ENCODE measurements at regions not wholly inside any gene's neighbourhood (a gene's known extent, or its start where the extent isn't known, plus 50 kb on each side); places are given as distances from the start of the nearest gene placed in this dataset.

DNA sequence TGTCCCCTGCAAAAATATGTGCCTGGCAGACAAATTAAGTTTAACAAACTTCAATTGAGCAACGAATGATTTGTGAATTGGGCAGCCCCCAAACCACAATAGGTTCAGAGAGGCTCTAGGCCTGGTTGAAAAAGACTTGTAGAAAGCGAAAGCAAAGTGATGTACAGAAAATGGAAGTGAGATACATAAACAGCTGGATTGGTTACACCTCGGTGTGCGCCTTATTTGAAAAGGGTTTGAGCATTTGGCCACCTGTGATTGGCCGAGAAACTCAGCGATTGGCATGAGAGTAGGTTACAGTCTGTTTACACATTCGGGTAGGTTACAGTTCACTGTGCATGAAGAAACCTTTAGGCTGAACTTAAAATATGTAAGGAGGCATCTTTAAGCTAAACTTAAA, 136.9 kb downstream of the CD83 start:
- DNase-seq (ENCODE audit: low spot score) = no peak

DNA sequence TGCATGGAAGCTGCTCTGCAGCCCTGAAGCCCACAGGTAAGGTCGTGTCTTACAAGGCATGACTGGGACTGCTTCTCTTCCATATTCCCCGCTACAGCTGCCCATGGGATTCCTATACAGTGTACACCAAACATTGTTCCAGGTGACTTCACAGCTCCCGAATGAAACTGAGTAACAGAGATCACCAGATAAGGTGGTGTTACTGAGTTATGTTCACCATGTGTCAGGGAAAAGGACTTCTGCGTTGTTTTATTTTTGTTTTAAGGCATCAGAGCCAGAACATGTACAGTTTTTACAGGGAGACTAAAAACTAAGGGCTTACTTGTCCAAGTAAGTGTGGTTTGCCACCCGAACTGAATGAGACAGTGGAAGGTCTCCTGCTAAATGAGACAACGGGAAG, 138.3 kb downstream of the CD83 start:
- DNase-seq (ENCODE audit: low spot score) = no peak

DNA sequence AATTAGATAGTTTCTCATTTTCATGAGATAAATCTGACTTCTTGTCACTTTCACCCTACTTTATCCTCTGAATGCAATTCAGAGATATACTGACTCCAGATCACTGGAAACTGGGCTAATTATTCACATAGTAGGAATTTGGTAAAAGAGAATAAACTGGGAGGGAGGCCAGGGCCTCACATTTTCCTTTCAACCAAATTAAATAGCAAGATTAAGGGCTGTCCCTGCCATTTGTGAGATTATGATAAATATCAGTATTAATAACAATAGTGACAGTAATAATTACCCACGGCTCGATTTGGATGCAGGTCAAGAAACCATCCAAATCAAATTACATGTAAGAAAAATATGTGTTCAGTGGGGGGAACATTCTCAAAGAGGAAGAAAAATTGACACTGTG, 140.5 kb downstream of the CD83 start:
- no peak for DNase-seq (ENCODE audit: low spot score)

DNA sequence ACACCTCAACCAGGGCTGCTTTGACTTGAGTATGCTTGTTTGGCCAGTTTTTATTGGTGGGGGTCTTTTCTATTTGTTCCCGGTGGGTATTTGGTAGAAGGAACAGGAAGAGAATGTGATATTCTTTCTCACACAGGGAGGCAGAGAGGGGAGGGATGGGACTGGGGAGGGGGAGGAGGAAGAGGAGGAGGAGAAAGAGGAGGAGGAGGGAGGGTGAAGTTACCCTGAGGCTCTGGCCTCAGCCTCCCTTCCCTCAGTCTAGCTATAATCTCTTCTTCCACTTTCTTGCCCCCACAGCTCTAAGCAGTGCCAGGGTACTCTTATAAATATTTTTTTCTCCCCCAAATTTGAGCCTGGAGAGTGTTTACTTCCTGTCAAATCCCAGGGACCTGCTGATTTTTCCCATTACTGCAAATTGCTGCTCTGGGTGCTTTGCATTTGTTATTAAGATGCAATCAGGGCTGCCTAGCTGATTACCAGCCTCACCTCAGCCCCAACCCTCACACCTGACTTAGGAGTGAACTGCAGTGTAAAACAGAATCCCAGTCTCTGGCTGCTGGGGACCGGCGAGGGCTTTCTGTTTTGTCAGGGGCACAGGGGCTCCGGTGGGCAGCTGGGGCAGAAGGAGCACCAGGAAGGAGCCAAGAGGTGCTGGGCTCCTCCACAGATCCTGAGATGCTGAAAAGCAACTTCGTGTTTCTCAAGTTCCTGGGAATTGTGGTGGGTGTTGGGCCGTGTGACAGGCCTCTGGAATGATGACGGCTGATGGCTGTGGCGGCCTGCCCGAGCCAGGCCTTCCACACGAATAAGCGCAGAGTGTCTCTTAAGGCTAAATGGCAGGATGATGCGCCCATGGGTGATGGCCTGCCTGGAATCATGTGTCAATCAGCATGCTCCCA, 141.4 kb downstream of the CD83 start:
- no peak for DNase-seq (ENCODE audit: low spot score)

DNA sequence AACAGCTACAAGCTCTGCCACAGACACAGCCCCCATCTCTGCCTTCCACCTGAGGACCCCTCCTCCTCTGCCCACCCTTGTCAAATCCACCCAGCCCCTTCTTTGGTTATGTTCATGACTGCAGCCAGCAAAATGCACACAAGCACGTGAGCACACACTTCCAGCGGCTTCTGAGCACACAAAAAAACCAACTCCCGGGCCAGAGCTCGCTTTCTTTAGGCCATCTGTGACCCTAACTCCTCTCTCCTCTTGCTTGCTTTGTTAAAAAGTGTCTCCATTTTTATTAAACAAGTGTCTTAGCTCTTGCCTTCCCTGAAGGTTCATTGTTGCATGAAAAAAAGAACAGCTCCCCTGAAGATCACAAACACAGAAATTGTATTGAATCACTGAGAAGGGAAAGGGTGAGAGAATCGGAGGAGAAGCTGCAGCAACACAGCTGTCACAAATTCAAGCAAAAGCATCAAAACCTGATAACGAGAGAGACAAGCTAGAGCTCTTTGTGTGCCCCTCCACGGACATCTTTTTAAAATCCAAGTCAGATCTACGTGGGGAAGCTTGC, 142.1 kb downstream of the CD83 start:
- no peak for DNase-seq (ENCODE audit: low spot score)

DNA sequence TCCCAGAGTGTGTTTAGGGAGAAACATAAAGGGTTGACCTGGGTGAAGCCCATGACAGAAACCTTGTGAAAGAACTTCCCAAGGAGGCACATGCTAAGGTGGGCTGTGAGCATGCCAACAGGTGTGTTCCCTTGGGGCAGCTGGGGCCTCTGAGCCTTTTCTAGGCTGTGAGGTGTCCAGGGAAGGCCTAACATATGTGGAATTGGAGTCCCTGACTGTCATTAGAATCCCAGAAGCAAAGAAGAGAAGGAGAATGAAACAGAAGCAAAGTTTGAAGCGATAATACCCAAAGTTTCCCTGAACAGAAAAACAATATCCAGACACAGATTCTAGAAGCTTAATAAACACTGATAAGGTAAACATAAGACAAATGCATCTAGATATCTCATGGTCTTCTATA, 143.3 kb downstream of the CD83 start:
- no peak for DNase-seq (ENCODE audit: low spot score)

DNA sequence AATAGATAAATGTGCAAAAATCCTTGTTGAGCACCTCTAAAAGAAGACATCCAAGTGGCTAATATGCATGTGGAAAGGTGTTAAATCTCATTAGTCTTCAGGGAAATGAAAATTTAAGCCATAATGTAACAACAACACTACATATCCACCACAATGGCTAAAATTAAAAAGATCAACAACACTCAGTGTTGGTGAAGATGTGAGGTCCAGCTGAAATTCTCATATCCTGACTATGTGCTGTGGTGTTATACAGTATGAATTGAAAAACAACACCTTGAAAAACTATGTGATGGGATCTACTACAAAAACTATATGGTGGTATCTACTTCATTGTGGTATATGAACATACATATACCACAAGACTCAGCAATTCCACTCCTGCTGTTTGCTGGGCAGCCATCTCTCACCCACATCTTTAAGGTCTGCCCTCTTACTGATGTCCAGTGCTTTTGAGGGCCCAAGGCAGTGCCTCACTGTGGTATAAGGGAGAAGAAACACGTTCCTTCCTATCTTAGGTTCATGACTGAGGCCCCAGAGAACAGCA, 146.4 kb downstream of the CD83 start:
- no peak for DNase-seq (ENCODE audit: low spot score)

DNA sequence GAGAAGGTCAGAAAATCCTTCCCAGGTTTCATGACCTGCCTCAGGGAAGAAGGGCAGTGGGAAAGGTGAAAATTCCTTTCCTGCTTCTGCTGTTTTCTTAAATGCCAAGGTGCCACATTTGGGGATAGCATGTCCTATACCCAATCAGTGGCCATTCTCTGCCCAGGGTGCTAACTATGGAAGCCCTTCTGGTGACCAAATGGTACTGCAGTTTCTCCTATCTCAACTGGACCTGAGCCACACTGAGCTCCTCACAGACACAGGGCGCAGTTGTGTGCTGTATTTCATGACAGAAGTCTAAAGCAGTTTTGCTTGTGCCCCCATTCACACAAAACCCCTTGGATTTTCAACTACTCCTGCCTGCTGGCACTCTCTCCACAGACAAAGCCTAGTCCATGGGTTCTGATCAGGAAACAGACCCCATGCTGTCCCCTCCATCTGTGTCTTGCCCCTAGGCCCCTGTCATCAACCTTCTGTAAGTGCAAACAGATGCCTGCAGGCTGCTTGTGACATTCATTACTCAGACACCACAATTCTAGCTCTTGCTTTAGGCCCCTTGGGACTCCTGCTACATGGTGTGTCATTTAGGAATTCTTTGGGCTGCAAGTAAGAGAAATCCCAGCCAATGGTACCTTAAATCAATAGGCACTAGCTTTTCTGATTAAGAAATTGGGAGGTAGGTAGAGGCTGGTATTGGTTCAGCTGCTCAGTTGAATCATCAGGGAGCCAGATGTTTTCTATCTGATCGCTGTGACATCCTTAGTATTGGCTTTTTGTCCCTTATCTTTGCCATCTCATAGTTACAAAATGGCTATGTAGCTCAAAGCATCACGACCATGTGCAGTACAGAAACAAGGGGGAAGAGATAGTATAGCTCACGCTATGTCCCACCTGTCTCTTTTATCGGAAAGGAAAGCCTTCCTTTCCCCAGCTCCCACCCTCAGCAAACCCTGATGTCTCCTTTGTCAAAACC, 147.8 kb downstream of the CD83 start:
- DNase-seq (ENCODE audit: low spot score) = no peak

DNA sequence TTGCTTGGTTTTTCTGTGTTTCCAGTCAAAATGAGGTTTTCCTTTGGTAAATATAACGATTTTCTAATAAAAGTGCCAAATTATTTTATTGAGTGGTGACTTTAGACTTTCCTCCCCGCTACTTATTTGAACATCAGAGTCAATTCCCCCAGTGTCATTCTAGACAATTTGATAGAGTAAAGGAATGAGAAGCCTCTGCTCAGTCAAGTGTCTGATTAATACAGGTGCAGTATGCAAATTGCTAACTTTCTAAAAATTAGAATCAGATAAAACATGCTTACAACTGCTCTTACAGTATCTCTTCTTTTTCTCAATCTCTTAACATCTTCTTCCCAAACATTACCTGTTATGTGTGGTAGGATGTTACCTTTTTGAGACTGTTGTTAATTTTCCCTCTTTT, 148.7 kb downstream of the CD83 start:
- DNase-seq (ENCODE audit: low spot score) = no peak

DNA sequence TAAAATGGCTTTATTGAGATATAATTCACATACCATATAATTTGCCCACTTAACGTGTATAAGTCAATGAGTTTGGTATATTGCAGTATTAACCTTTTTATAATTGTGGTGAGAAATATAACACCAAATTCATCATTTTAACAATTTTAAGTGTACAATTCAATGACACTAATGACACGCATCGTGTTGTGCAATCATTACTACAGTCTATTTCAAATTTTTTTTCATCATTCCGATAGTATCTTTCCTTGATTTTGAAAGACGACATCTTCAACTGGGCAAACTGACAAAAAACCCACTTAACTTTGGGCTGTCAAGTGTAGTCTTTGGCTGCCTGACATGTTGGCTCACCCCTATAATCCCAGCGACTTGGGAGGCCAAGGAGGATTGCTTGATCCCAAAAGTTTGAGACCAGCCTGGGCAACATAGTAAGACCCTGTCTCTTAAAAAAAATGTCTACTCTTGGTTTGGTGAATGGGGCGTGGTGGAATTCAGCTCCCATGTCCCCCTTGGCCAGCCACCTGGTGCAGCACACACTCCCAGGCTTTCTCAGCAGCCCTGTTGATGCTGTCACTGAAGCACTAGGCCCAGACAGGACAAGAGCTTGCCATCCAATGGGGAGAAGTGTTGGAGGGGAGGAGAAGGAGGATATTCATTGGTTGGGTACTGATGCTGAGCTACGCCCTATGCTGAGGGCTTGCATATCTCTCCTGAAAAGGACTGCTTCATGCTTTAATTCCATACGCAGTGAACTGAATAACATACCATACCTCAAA, 150.5 kb downstream of the CD83 start:
- DNase-seq (ENCODE audit: low spot score) = no peak

DNA sequence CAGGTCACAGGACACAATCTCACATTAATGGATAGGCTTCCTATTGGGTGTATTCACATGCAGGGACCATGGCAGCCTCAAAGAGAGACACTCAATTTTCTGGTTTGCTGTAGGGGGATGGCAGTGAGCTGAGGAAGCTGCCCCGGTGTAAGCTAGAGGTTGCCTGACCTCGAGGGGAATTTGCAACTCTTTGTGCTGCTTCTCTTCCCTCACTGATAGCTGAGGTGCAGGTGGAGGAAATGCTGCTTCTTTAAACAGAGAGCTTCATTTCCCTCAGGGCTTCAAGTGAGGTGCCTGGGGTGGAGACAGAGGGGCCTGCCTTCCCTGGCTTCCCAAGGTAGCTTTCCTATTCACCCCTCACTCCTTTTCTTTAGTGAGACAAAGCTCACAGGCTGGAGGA, 151.9 kb downstream of the CD83 start:
- DNase-seq (ENCODE audit: low spot score) = no peak

DNA sequence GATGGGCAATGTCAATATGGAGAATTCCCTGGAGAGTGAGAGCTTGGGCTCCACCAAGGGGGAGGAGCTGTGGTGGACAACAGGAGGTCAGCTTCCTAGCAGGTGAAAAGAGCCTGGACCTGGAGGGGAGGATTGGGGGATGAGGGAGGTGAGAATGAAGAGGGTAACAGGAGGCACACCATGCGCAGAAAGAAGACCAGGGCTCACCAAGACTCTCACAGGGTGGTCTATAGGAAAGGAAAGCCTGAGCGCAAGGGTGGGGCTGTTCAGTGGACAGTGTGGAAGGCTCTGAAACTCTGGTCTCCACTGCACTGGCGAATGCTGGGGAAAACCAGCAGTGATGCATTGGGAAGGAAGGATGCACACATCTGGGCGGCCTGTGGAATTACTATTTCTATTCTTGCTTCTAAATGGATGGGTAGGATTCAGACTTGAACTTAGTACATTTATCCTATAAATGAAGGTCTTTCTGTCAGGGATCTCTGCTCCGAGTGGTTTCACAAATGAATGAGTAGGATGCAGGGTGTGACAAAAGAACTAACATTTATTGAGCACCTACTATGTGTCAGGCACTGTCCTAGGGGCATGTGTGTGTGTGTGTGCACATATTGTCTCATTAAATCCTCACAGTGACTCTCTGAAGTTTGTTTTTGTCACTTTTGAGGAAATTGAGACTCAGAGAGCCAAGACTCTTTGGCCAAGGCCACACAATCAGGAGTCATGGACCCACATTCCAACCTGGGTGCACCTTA, 152.7 kb downstream of the CD83 start:
- DNase-seq (ENCODE audit: low spot score) = no peak

DNA sequence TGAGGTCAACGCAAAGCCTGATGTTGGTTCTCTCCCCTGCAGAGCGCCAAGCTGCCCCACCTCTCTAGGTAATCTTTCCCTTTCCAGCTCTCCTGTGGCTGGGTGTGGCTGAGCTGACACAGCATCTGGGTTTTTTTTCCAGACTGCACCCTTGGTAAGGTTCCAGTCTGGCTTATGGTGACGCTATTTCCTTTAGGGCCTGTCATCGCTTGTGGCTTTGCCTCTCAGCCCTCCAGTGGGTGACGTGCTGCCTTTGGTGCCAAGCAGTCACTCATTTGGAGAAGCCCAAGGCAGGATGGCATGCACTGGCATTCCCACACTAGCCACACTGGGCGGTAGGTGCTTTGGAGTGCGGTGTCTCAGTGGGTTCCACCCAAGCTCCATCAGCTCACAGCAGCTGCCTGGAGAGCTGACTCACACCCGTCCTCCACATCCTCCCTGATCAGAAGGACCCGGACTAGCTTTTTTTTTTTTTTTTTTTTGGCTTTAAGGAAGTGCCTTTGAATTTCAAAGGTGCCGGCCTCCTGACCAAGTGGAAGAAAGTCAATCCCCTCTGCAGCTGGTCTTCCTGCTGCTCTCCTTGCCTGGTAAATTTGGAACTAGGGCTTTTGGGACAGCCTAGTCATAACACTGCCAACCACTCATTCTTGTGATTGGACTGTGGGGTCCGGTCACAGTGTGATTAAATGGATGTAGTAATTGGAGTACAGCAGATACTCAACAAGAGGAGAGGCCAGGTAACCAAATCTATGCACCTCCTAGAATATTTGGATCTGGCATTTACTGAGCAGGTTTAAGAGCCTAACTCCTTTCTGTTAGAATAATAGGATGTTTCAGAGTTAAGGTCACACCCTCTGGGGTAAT, 153.6 kb downstream of the CD83 start:
- peak; percentile 67 for DNase-seq (ENCODE audit: low spot score)

DNA sequence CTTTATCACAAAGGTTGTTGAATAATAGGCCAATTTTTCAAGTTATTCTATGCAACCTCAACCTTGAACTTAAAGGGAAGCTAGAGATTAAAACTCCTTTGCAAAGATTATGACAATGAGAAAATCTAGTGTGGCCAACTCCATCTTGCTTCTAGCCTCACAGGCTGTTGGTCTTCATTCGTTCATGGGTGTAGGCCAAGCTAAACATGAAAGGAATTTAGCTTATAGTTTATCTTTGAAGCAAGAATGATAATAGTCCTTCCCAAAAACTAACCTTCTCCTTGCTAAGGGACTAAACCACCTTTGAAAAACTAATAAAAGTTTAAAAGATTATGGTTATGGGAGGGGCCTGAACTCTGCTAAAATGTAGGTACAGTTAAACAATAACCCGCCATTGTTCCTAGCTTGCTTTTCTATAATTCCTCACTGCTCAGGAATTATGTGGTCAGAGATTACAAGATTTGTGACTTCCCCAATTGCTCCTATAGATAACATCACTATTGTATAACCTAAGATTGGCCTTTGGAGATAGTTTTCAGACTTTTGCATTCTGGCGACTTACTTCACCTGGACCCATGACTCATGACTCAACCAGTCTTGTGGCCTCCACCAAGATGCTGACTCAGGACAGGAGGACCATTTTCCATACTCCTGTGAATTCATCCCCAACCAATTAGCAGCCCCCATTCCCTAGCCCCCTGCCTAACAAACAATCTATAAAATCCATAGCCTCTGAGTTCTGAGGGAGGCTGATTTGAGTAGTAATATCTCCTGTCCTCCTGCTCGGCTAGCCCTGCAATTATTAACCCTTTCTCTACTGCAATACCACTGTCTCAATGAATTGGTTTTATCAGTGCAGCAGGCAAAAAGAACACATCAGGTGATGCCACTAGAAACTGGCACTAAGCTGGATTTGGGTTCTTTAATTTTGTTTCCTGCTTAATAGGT, 154.5 kb downstream of the CD83 start:
- DNase-seq (ENCODE audit: low spot score) = no peak

DNA sequence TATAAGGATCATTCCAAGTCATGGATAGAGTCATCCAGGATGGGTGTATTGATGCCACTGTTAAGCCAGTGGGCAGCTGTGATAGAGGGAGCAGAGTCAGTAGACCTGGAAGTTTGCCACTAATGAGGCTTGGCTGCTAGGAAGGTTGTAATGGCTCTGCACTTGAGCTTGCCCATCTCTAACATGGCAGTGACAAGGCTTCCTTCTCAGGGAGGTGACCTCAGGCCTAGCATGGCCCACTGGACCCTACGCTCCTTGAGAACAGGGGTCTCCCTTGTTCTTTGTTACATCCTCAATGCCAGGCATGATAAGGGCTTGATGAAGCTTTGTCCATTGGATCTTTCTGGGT, 155.1 kb downstream of the CD83 start:
- no peak for DNase-seq (ENCODE audit: low spot score)

DNA sequence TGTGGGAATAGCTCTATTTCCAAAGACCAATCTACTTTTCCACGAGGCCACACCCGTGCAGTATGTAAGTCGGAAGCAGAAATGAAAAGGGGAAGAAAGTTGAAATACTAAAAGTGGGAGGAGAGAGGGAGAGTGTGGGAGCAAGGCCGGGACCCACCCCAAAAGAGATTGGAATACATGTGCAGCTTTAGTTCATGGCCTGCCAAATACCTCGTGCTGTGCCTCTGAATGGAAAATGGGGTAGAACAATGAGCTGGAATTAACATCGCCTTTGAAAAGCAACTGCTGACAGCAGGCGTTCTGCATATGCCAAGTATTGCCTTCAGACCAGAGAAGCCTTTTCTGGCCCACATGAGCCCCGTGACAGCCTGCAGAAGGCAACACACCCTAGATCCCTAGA, 155.6 kb downstream of the CD83 start:
- DNase-seq (ENCODE audit: low spot score) = no peak

DNA sequence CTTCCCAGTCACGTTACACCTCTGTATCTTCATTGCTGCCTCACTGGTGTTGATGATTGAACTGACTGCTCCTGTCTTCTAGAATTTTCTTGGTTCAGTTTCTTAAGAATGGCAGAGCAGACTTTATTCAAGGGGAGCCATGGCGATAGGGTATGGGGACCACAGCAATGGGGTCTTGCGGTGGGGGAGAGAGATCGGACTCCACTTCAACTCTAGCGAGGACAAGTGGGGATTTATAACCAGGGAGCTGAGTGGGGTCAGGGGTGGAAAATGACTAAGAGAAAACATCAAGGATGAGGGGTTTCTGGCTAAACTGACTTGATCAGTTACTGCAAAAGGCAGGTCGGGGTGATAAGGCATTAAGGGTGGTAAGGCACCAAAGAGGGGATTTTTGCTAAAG, 156.4 kb downstream of the CD83 start:
- DNase-seq (ENCODE audit: low spot score) = no peak

DNA sequence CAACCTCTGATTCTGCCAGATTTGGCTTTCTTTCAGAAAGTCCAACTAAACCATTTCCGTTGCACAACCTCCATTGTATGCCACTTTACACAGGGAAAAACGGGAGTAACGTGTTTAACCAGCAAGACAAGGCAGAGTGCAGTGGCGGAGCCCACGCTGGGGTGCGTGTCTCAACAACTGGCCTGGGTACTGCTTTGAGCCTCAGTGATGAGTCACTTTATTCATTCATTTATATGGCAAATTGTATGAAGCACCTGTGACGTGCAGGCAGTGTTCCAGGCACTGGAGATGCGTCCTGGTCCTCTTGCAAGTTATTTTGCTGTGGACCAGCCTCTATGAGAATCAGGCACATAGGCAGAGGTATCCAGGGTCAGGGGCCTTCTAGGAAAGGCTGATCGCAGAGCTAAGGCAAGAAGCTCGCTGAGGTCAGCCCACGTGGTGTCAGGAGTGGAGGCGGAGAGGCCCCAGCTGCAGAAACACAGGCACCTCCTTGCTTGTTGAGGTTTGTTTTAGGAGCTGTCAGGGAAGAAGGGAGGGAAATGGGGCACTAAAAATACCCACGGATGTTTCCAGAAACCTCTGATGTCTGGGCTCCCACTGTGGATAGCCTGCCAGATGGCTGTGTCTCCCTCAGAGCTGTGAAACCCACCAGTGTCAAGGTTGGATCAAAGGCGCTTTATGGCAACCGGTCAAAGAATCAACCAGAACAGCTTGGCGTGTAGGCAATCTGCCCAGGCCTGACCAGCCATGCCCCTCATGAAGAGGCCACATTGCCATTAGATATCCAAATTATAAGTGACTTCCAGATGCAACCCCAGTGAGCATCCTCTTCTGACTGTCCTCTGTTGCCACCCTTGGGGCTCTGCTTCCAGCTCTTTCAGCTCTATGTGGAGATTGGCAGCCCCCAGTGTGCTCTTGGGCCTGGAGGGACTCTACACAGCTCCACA, 157.2 kb downstream of the CD83 start:
- DNase-seq (ENCODE audit: low spot score) = no peak

Measured in activated CD4-positive, alpha-beta T cell treated with anti-CD3 and anti-CD28 coated beads, Interleukin-2, Interleukin-4, amounts not matched to agents 100 ng/mL and 50 ng/mL, durations not matched to agents 16 hours and 8 hours (primary cell).